Astrocyte of the spinal cord (primary cell): ENCODE measurements at regions not wholly inside any gene's neighbourhood (a gene's known extent, or its start where the extent isn't known, plus 50 kb on each side); places are given as distances from the start of the nearest gene placed in this dataset.

ENCODE experiments used
- DNase-seq: peaks from one replicate; pipeline ENCODE4 v3.0.0; 2011; ENCODE audit warnings: low read depth, low spot score
- H3K4me3 ChIP-seq: 2 replicates; pipeline ENCODE4 v1.5.1; 2011; ENCODE audit warnings: low read depth, mild to moderate bottlenecking, low read length, moderate library complexity
- in situ Hi-C: cut with HindIII; loops from 2 replicates; pipeline ENCODE4 v1.10.0; 2017; ENCODE audit warnings: low sequenced_read_pairs
- TF ChIP-seq, protein P1 (sequence below): IDR thresholded peaks from 2 replicates; pipeline ENCODE4 v1.5.1; 2012; ENCODE audit warnings: low read depth, mild to moderate bottlenecking, low read length, inconsistent platforms

DNA sequence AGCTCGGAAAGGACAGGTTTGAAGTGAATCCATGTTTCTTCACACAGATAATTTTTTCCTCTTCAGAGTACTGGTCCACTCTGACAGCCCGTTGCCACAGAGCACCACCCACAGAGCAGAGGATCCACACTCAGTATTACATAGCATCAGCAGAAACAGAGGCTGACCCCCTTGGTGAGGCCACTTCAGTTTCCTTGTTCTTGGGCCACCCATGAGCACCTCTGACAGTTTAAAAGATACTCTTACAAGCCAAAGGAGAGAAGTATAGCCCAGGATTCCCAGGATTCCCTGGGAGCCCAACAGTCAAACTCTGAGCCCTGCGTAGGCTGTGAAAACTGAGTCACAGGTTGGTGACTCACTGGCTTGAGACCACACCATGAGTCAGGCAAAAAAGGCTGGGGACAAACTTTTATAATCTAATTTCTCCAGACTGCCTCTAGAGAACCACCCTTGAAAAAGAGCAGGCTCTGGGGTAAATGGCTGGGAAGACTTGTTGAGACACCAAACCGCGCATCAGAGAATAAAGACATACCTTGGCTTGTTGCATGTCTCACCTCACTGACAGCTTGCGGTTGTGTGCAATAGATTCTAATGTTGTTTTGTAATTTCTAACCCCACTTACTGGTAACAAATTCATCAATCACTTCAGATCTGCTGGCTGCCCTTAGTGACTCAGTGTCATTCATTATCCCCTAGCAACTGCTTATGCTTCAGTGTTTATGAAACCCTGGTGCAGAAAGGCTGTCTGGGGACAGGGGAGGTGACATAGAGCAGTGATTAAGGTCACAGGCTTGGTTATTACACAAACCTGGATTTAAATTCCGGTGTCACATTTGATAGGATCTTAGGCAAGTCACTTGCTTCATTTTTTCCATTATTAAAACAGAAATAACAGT is 56.9 kb upstream of the PRSS23 start:
- in situ Hi-C loops = no loop called here
- H3K4me3 ChIP-seq = no peak overlapping the region
- TF ChIP-seq, protein P1, sequence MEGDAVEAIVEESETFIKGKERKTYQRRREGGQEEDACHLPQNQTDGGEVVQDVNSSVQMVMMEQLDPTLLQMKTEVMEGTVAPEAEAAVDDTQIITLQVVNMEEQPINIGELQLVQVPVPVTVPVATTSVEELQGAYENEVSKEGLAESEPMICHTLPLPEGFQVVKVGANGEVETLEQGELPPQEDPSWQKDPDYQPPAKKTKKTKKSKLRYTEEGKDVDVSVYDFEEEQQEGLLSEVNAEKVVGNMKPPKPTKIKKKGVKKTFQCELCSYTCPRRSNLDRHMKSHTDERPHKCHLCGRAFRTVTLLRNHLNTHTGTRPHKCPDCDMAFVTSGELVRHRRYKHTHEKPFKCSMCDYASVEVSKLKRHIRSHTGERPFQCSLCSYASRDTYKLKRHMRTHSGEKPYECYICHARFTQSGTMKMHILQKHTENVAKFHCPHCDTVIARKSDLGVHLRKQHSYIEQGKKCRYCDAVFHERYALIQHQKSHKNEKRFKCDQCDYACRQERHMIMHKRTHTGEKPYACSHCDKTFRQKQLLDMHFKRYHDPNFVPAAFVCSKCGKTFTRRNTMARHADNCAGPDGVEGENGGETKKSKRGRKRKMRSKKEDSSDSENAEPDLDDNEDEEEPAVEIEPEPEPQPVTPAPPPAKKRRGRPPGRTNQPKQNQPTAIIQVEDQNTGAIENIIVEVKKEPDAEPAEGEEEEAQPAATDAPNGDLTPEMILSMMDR = no peak
- peak; percentile 99 for DNase-seq

DNA sequence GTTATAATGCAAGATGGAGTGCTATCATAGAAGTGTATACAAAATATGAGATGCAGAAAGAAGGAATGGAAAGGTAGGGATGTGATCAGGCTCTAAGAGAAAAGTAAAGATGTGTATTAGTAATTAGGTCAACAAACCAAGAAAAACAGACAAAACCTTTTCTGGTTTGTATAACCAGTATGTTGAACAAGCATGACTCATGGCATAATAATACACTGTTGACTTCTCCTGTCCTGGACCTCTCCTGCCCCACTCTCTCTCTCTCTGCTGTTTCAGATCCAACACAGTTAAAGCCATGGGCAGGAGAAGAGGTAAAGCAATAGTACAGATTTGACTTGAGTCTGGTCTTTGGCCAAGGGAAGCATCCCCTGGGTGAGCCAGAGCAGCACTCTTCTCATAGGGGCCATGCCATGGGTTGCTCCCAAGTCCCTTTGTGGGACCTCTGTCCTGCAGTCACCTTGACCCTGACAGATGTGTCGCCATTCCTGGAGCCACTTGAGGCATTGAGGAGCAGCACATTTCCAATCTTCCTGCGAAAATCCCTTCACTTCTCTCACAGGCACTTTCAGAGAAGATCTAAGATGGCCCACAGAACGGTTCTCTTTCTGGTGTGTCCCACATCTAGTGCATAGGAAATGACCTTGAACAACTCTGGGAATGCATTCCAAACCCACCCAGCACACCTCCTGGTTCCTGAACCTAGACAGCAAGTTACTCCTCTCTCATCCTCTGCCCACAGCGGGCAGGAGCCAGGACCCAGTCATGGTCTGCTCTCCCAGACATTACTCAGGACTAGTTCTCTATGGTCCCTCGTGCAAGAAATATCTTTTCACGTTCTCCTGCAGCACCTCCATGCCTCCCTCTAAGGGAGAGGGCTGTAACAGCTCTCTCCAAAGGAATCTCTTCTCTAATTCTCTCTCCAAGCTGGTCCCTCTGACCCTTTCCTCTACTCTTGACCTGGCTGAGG is 58.2 kb upstream of the PRSS23 start:
- H3K4me3 ChIP-seq = no peak overlapping the region
- TF ChIP-seq, protein P1 = no peak
- peak; percentile 92 for DNase-seq
- in situ Hi-C loops = no loop called here

GRCh38 chr11:86741484-86741835 is 58.9 kb upstream of the PRSS23 start:
- TF ChIP-seq, protein P1 = no peak
- in situ Hi-C loops = no loop called here
- no peak overlapping the region for H3K4me3 ChIP-seq
- no peak for DNase-seq

DNA sequence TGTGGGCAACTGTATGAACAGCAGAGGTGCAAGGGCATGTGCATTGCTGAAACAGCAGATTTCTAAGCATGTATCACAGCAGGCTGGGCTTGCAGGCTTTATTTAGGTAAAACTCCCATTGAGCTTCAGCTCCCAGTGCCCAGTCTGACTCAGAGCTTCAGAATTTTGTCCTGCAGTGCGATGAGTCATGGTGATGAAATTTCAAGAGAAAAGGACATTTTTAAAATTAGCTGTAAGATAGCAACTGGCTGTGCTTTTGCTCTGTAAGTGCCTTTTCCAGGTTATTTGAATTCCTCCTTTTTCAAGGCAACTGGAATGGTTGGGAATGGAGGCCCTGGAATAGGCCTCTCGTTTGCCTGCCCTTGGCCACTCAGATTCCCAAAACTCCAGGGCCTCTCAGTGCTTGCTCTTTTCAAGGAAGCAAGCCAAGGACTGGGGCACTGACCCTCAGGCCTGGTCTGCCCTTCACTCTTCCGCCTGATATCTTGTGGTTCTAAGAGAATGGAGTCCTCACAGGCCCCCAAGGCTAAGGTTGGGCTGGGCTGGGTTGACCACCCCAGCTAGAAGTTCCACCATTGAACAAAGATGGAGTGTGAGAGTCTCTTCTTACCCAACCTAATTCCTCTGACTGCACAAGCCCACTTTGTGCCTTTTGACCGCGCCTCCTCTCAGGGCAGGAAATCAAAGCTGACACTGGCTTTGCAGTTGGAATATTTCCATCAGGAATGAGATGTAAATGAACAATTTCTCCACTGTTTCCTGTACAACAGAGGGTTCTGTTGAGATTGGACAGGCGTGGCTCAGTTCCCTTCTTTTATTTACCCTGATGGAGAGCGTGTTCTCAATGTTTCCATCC is 59.5 kb upstream of the PRSS23 start:
- in situ Hi-C loops = no loop called here
- TF ChIP-seq, protein P1 = no peak
- no peak overlapping the region for H3K4me3 ChIP-seq
- peak; percentile 98 for DNase-seq

DNA sequence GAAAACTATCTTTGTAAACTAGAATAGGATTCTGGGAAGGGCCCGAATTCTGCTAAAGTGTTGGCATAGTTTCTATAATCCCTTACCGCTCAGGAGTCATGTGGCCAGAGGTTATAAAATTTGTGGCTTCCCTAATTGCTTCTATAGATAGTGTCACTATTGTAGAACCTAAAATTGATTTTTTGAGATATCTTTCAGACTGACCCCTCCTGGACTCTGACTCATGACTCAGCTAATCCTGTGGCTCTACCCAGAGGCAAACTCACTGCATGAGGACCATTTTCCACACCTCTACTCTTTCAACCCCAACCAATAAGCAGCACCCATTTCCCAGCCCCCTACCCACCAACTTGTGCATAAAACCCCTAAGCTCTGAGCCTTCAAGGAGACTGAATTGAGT is 61.8 kb upstream of the PRSS23 start:
- in situ Hi-C loops = no loop called here
- TF ChIP-seq, protein P1 = no peak
- no peak for DNase-seq
- H3K4me3 ChIP-seq = no peak overlapping the region

DNA sequence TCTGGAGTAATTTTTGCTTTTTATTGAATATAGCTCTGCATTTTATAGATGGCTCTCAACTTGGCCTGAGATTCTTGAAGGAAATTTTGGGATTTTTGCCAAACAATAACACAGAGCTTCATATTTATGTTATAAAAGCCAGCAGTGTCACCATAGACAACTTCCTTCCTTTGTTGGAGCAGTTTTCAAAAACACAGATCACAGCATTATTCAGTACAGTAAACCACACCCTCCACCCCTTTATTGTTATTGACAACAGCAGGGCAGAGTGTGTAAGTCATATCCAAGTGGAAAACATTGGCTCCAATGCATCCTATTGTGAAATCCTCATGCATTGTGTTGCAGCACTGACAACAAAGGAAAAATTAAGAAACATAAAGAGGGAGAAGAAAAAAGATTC is 62.6 kb upstream of the PRSS23 start:
- TF ChIP-seq, protein P1 = no peak
- in situ Hi-C loops = no loop called here
- DNase-seq = no peak
- H3K4me3 ChIP-seq = no peak overlapping the region
